GM19043 (cell line): ENCODE measurements at regions not wholly inside any gene's neighbourhood (a gene's known extent, or its start where the extent isn't known, plus 50 kb on each side); places are given as distances from the start of the nearest gene placed in this dataset.
A peak's percentile ranks its signal among the peaks of the same experiment; 100 is the strongest.

Source experiments
- ATAC-seq: cut with Tn5 transposase; IDR thresholded peaks from one replicate; pipeline ENCODE4 v1.9.1; 2021; ENCODE audit warnings: low read depth; ENCODE audit not compliant: unreplicated experiment

DNA sequence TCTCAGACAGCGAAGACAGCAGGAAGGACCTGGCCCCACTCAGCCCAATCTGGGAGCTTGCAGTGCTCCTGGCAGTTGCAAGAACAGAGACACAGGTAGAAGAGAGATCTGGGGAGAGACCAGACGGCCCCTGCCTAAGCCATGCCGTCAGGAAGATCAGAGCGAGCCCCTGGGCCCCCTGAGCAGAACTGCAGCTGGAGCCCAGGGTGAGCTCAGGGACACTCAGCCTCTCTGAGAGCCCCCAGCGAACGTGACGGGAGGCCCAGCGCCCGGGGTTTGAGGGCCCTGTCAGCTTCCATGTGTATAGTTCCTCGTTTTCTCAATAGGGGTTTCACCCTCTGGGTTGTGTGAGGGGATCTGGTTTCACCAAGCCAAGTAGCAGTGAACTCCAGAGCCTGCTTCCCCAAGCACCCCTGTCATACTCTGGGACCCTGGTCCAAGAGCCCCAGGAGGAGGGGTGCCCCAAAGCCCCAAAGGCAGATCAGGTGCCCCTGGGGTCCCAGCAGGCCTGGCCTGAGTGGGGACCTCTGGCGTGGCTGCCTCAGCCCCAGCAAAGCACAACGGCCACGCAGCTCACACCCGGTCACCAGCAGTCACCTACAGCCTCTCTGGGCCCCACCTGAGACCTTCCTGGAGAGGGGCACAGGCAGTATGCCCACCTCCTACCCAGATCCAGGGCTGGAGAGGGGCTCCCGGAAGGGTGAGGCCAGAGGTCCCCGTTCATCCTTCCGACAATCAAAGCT lies 431.3 kb upstream of the MYT1L start:
- ATAC-seq, result no peak

- ATAC-seq, result no peak
These were observed 427.8 kb upstream of the MYT1L start for GRCh38 chr2:2758793-2759367.

GRCh38 chr2:2757764-2758163 lies 426.7 kb upstream of the MYT1L start:
- peak; percentile 60 for ATAC-seq

DNA sequence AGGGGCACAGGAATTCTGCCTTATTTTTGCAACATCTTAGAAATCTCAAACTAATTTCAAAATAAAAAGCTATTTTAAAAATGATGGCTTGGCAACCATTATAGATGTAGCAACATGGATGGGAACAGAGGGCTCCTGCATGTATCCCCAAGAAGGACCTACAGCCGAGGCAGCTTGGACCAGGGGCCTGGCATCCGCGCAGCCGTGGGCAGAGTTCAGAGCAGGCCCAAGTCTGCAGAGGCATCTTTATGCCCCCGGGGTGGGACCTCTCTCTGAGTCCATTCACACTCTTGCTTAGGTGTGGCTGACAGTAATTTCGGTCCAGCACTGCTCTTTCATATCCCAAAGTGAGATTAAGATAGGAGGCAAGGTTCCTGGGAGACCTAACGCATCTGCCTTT lies 425.8 kb upstream of the MYT1L start:
- ATAC-seq, result no peak

DNA sequence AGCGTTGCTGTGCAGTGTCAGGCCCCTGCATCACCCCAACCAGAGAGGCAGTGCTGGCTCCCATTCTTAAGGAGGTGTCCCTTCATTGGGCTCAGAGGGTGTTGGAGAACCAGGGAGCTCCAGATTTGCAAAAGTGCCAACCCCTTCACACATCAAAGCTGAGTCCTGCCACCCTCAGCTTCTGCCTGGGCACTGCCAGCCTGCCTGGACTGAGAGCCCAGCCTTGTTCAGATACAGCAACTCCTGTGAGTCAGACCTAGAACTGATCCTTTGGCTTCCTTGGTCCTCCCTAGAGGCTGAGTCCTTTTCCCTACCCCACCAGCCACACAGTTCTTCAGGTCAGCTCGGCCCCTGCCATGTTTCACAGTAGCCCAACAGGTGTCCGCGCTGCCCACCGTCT lies 424.9 kb upstream of the MYT1L start:
- ATAC-seq, result no peak

GRCh38 chr2:2754940-2755339 lies 423.9 kb upstream of the MYT1L start:
- ATAC-seq, result no peak

- ATAC-seq, result no peak
These were observed 420.7 kb upstream of the MYT1L start for GRCh38 chr2:2751715-2752315.

DNA sequence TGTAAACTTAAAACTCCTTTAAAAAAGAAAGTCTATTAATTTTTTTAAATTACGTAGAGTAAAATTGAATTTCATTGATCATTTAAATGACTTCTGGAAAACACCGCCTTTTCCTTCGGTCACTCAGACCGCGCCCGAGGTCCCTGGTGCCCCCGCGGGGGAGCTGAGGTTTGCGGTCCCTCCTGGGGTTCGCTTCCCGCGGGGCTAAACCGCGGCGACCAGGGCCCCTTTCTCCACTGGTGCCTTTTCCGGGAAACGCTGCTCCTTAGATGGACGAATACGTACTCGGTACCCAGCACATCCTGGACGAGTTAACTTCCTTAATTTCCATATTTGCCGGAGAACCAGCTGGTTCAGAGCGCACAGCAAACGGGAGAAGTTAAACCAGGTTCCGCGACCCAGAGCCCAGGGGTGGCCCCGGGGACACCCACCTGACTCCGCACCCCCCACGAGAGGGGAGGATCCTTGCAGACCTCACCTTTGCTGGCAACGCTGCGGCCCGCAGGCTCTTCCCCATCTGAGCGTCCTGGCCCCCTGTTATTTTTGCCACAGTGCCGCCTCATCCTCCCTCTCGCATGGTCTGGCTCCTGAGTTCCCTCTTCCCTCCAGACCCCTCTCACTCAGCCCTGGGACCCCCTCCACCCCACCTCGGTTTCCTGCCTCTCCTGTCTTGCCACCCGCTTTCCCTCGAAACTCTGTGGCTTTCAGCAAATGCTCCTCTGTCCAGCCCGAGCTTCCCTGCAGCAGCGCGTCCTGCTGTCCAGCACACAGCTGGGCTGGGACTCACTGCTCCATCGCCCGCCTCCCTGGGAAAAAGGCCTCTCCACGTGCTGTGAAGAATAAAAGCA lies 420.0 kb upstream of the MYT1L start:
- no peak for ATAC-seq

DNA sequence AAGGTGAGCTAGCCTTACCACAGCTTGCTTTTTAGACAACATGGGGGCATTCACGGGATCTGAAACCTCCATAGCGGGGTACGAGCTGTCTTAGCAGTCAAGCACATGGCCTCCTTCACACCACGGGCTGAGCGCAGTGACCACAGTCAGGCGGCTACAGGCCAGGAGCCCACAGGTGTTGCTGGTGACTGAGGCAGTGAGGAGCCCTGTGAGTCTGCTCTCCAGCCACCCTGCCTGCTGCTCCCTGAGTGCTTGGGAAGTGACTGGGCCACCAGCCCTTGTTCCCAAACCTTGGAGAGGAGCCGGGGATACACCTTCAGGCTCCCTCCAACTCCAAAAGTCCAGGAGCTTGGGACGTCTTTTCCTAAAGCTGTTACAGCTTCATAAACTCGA lies 418.1 kb upstream of the MYT1L start:
- no peak for ATAC-seq

GRCh38 chr2:2748399-2749205 lies 417.5 kb upstream of the MYT1L start:
- no peak for ATAC-seq

GRCh38 chr2:2747797-2748301 lies 416.8 kb upstream of the MYT1L start:
- no peak for ATAC-seq

DNA sequence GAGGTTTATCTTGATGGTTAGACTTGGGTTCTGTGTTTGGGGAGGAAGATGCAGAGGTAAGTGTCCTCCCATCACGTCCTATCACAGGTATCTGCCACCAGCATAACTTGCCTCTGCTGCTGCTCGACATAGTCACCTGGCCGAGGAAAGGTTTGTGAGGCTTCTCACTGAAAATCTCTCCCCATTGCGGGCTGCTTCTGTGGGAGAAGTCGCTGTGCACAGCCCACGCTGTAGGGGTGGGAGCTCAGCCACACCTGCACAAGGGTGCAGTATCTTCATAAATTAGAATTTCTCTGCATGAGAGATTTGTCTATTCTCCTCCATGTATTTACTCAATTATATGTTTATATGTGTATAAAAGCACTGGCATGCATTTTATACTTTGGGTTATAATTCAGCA lies 415.7 kb upstream of the MYT1L start:
- no peak for ATAC-seq

GRCh38 chr2:2744958-2745715 lies 414.1 kb upstream of the MYT1L start:
- ATAC-seq, result no peak

DNA sequence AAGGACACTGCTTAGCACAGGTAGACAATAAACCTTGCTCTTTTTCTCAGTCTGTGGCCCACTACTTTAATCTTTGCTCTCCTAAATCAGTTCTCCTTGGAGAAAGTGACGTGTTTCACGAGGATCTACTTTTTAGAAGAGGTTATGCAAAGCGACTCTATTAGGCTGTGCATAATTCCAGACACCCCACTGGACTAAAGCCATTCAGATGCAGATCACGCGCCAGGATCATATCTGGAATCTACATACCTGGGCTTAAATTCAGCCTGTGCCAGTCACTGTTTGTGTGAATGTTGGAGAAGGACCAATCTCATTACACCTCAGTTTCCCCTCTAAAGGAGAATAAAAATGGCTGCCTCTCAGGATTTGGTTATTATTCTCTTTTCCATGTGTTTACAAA lies 413.0 kb upstream of the MYT1L start:
- ATAC-seq, result no peak

DNA sequence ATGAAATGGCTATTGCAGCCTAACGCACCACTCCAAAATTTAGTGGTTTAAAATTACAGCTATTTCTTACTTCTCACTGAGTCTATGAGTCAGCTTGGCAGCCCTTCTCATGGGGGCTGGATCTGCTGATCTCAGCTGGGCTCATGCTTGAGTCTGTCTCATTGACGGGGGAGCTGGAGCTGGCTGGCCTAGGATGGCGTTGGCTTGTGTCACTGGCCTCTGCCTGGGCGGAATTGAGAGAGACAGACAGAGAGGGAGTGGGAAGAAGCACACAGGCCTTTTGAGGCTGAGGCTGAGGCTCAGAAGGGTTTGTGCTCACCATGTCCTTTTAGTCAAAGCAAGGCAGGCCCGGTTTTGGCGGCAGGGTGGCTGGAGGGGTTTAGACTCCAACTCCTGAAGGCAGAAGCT lies 412.1 kb upstream of the MYT1L start:
- ATAC-seq, result no peak

DNA sequence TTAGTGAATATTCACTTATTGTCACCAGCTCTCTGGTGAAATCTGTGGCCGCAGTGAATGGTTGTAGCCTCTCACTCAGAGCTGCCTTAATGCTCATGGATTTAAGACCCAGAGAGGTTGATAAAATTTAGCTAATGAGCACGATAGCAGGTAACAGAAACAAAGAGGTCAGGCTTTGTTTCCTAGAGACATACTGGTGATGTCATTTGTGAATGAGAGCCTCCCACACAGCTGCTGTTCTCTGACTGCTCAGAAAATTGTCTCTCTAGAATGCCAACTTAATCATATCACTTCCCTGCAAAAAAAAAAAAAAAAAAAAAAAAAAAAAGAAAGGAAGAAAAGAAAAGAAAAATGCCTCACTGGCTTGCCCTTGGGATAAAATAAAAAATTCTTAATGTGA lies 411.7 kb upstream of the MYT1L start:
- ATAC-seq, result no peak

DNA sequence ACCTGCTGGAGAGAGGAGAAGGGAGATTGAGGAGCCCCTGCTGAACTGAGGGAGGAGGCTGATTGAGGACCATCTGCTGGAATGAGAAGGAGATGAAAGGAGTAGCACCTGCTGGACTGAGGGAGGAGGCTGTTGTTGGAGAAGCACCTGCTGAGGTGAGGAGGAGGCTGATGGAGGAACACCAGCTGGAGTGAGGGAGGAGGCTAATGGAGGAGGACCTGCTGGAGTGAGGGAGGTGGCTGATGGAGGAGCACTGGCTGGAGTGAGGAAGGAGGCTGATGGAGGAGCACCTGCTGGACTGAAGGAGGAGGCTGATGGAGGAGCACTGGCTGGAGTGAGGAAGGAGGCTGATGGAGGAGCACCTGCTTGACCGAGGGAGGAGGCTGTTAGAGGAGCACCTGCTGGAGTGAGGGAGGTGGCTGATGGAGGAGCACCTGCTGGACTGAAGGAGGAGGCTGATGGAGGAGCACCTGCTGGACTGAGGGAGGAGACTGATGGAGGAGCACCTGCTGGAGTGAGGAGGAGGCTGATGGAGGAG lies 409.2 kb upstream of the MYT1L start:
- ATAC-seq, result no peak

GRCh38 chr2:2739231-2739795 lies 408.2 kb upstream of the MYT1L start:
- no peak for ATAC-seq

DNA sequence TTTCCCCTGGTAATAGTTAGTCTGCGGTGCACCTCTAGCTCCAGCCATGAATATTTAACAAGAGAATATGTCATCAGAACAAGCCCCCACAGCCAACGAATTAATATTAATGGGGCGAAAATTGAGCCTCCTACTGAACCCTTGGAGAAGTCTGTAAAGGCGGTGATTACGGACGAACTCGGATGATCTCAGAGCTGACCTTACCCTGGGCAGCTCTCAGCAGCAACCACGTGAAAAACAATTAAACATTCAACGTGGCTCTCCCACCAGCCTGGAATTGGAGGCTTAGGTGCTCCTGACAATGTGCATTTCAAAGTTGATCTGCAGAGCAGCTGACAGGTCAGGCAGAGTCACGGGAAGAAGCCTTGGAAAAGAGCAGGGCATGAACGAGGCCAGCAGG lies 407.6 kb upstream of the MYT1L start:
- no peak for ATAC-seq
